ENCODE measurements at regions not wholly inside any gene's neighbourhood (a gene's known extent, or its start where the extent isn't known, plus 50 kb on each side); places are given as distances from the start of the nearest gene placed in this dataset.

GRCh38 chr16:63005356-63005755, 969.1 kb upstream of the CDH8 start:
- TF ChIP-seq CTCF (IDR thresholded peaks at IDR 0.05): no peak
- TF ChIP-seq POLR2A (IDR thresholded peaks at IDR 0.05): no peak
- TF ChIP-seq POLR2AphosphoS5 (IDR thresholded peaks at IDR 0.05): no peak

All from prostate gland (tissue), 2 donors.